ENCODE measurements at regions not wholly inside any gene's neighbourhood (a gene's known extent, or its start where the extent isn't known, plus 50 kb on each side); places are given as distances from the start of the nearest gene placed in this dataset.

GRCh38 chr14:71212093-71212492 is 304.8 kb downstream of the PCNX1 start:
- TF ChIP-seq CTCF (IDR thresholded peaks at IDR 0.05; ENCODE audit: low read length, missing control alignments) = no peak
- no peak for DNase-seq (ENCODE audit: low read depth)
- H3K4me3 ChIP-seq (replicated peaks; ENCODE audit: low read depth, low read length) = no peak overlapping the region

- TF ChIP-seq CTCF (IDR thresholded peaks at IDR 0.05; ENCODE audit: low read length, missing control alignments) = no peak
- DNase-seq (ENCODE audit: low read depth) = no peak
- no peak overlapping the region for H3K4me3 ChIP-seq (replicated peaks; ENCODE audit: low read depth, low read length)
Observed at GRCh38 chr14:71212683-71213107, 305.4 kb downstream of the PCNX1 start.

- no peak for TF ChIP-seq CTCF (IDR thresholded peaks at IDR 0.05; ENCODE audit: low read length, missing control alignments)
- H3K4me3 ChIP-seq (replicated peaks; ENCODE audit: low read depth, low read length) = no peak overlapping the region
- DNase-seq (ENCODE audit: low read depth) = no peak
Observed at GRCh38 chr14:71214241-71214640, 307.0 kb downstream of the PCNX1 start.

- TF ChIP-seq CTCF (IDR thresholded peaks at IDR 0.05; ENCODE audit: low read length, missing control alignments) = no peak
- H3K4me3 ChIP-seq (replicated peaks; ENCODE audit: low read depth, low read length) = no peak overlapping the region
- DNase-seq (ENCODE audit: low read depth) = no peak
Observed at GRCh38 chr14:71220462-71220861, 313.2 kb downstream of the PCNX1 start.

GRCh38 chr14:71221119-71221518 is 313.9 kb downstream of the PCNX1 start:
- TF ChIP-seq CTCF (IDR thresholded peaks at IDR 0.05; ENCODE audit: low read length, missing control alignments) = no peak
- DNase-seq (ENCODE audit: low read depth) = no peak
- no peak overlapping the region for H3K4me3 ChIP-seq (replicated peaks; ENCODE audit: low read depth, low read length)

- H3K4me3 ChIP-seq (replicated peaks; ENCODE audit: low read depth, low read length) = no peak overlapping the region
- peak; percentile 50 for DNase-seq (ENCODE audit: low read depth)
- TF ChIP-seq CTCF (IDR thresholded peaks at IDR 0.05; ENCODE audit: low read length, missing control alignments) = no peak
Observed at GRCh38 chr14:71225113-71225512, 317.9 kb downstream of the PCNX1 start.

GRCh38 chr14:71228711-71229110 is 321.5 kb downstream of the PCNX1 start:
- TF ChIP-seq CTCF (IDR thresholded peaks at IDR 0.05; ENCODE audit: low read length, missing control alignments) = no peak
- DNase-seq (ENCODE audit: low read depth) = no peak
- H3K4me3 ChIP-seq (replicated peaks; ENCODE audit: low read depth, low read length) = no peak overlapping the region

All from fibroblast of pulmonary artery (primary cell).